ENCODE measurements at regions not wholly inside any gene's neighbourhood (a gene's known extent, or its start where the extent isn't known, plus 50 kb on each side); places are given as distances from the start of the nearest gene placed in this dataset.

DNA sequence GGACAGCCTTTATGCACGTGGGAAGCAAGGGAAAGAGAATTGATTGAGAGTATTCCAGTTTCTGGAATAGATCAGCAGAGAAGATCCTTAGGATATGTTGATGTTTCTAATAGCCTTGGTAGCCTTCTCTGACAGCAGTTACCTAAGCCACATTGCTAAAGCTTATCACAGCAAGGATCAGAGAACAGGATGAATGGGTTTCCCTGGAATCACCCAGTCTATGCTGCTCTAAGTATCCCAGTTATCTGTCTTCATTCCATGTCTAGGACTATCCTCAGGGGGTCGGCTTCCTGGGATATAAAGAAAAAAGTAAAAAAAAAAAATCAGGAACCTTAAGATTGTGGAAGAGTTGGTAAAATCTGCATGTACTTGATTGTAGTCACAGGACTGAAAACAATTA lies 352.0 kb upstream of the AKR1E2 start:
- DNase-seq: no peak

- no peak for DNase-seq
These were observed 353.7 kb upstream of the AKR1E2 start for GRCh38 chr10:4472190-4472904.

- DNase-seq: no peak
These were observed 355.7 kb upstream of the AKR1E2 start for GRCh38 chr10:4470231-4470835.

GRCh38 chr10:4467481-4467880 lies 358.5 kb upstream of the AKR1E2 start:
- DNase-seq: no peak

GRCh38 chr10:4460267-4460666 lies 365.7 kb upstream of the AKR1E2 start:
- no peak for DNase-seq

- DNase-seq: no peak
These were observed 366.5 kb upstream of the AKR1E2 start for GRCh38 chr10:4459531-4459930.

DNA sequence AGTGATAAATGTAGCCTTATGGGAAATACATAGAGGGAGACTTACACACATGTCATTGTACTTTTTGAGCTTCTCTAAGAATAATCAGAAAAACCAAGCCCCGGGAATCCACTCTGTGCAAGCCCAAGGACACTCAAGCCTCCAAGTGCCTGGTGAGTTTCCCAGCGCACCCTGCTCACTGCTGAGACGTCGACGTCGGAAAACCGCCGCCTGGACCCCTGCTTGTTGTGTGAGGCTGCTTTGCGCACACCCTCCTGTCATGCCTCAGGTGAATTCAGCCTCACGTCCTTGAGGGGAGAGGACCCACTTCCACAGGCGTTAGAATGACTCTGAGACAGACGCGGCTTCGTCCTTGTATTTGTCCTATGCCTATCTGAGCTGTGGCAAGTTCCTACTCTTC lies 368.4 kb upstream of the AKR1E2 start:
- DNase-seq: no peak

DNA sequence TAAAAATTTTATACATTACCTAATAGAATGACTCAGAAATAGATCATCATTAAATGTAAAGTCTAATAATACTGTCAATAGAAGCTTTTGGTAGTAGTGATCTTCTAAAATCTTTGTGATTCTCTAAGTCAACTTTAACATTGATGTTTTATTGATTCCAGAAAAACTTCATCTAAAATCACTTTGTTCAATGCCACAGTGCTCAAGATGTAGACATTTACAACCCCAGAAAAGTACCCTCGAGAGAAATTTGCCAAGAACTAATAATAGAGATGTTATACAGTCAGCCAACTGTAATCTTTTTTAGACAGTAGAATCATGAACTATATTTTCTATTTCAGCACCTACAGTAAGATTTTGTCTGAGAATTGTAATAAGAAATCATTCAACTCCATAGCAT lies 369.2 kb upstream of the AKR1E2 start:
- DNase-seq: no peak

- no peak for DNase-seq
These were observed 369.7 kb upstream of the AKR1E2 start for GRCh38 chr10:4456279-4456678.

GRCh38 chr10:4453950-4454349 lies 372.1 kb upstream of the AKR1E2 start:
- no peak for DNase-seq

- no peak for DNase-seq
These were observed 372.7 kb upstream of the AKR1E2 start for GRCh38 chr10:4453276-4453675.

GRCh38 chr10:4450981-4451908 lies 374.8 kb upstream of the AKR1E2 start:
- no peak for DNase-seq

DNA sequence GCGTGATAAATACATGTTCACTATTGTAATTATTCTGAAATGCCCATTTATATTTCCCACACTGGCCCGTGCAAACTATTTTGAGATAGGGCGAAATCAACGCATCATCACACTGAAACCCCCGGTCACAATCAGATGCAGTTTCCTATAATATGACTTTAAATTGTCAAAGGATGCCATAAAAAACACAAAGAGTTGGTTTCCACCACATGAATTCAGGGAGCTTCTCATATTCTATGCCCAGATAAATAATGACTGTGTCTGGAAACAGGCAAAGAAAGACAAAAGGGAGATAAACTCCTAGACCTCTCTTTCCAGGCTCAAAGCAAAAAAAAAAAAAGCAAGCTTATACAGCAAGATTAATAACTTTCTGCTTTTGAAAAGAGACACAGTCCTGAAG lies 375.8 kb upstream of the AKR1E2 start:
- no peak for DNase-seq

DNA sequence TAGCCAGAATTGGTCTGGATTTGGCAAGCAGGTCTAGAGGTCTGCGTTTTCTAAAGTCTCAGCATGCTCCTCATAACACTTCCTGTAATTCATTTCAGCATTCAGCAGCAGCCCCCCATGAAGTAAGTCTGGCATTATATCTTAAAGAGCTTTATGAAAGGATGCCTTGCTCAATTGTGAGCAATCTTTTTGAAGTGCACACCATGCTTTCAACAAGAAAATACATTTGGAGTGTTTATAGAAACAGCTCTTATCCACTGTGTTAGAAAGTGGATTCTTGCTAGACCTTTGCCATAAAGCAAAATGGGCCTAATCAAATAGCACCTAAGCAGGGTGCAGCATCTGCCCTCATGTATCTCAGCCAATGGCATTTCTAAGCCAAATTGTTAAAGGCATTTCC lies 378.0 kb upstream of the AKR1E2 start:
- DNase-seq: no peak

- no peak for DNase-seq
These were observed 382.6 kb upstream of the AKR1E2 start for GRCh38 chr10:4443419-4443818.

DNA sequence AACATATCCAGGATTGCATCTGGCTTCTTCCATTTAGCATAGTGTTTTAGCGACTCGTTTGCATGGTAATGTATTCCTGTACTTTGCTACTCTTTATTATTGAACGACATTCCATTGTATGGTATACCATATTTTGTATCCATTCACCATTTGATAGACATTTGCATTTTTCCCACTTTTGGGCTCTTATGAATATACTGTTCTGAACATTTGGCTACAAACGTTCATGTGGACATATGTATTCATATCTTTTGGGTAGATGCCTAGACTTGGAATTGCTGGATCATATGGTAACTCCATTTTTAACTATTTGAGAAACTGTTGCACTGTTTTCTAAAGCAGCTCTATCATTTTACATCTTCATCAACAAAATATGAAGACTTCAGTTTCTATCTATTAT lies 383.7 kb upstream of the AKR1E2 start:
- DNase-seq: no peak

DNA sequence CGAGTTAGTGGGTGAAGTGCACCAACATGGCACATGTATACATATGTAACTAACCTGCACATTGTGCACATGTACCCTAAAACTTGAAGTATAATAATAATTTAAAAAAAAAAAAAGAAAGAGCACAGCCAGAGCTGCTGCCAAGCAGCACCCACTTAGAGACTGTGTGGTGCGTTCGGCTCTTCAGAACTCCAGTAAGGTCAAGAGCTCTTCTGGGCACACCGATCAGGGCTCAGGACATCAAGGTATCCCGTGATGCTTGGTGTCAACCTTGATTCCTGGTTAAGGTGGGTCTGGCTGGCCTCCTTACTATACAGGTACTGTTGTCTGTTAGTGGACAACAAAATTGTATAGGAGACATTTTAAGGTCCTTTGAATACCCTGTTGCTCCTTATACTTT lies 385.7 kb upstream of the AKR1E2 start:
- no peak for DNase-seq

- no peak for DNase-seq
These were observed 388.2 kb upstream of the AKR1E2 start for GRCh38 chr10:4437791-4438190.

GRCh38 chr10:4437061-4437460 lies 388.9 kb upstream of the AKR1E2 start:
- no peak for DNase-seq

GRCh38 chr10:4436103-4436502 lies 389.9 kb upstream of the AKR1E2 start:
- no peak for DNase-seq

- DNase-seq: no peak
These were observed 391.4 kb upstream of the AKR1E2 start for GRCh38 chr10:4434516-4435071.

DNA sequence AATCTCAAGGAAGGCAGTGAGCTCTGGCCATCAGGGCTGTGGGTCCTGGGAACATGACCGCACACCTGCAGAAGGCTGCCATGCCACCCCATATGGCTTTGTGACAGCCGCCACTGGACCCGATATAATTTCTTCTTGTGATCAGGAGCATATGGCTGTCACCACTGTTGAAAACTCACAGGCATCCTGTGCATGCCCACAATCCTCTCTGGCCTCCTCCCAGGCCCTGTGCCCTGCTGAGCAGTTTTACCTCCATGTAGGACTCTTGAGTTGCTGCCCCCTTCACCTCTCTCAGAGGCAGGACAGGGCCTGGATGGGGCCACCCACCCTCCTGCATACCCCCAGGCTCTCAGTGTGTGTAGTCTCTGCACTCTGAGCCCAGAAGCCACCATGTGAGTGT lies 391.9 kb upstream of the AKR1E2 start:
- no peak for DNase-seq

- no peak for DNase-seq
These were observed 394.7 kb upstream of the AKR1E2 start for GRCh38 chr10:4431114-4431863.

Measured in CD4-positive, alpha-beta T cell treated with Interferon gamma for 1 hour (primary cell).